GM12875 (cell line): ENCODE measurements at regions not wholly inside any gene's neighbourhood (a gene's known extent, or its start where the extent isn't known, plus 50 kb on each side); places are given as distances from the start of the nearest gene placed in this dataset.
"Not testable (repeated sequence)": the region's sequence is repeated elsewhere in the genome, so short reads cannot be mapped to it uniquely, and the experiment has no call there.

Source experiments
- H3K4me3 ChIP-seq: one replicate; pipeline ENCODE4 v1.5.1; 2011; ENCODE audit warnings: low read depth, low read length, control low read depth
- CTCF ChIP-seq: IDR thresholded peaks from 2 replicates; pipeline ENCODE4 v1.5.1; 2011; ENCODE audit warnings: low read depth, mild to moderate bottlenecking, control low read depth, inconsistent platforms, low read length, moderate library complexity, borderline replicate concordance; ENCODE audit not compliant: insufficient read depth

- no peak for TF ChIP-seq CTCF
- no peak overlapping the region for H3K4me3 ChIP-seq
Observed at GRCh38 chr3:151599103-151599672, 134.5 kb upstream of the AADACL2 start.

GRCh38 chr3:151596940-151597339, 136.1 kb upstream of the IGSF10 start:
- no peak for TF ChIP-seq CTCF
- H3K4me3 ChIP-seq = no peak overlapping the region

GRCh38 chr3:151593928-151594327, 133.1 kb upstream of the IGSF10 start:
- TF ChIP-seq CTCF = no peak
- no peak overlapping the region for H3K4me3 ChIP-seq

GRCh38 chr3:151592287-151592686, 131.4 kb upstream of the IGSF10 start:
- no peak overlapping the region for H3K4me3 ChIP-seq
- no peak for TF ChIP-seq CTCF

- TF ChIP-seq CTCF = no peak
- H3K4me3 ChIP-seq = no peak overlapping the region
Observed at GRCh38 chr3:151591441-151591840, 130.6 kb upstream of the IGSF10 start.

GRCh38 chr3:151589311-151589710, 128.4 kb upstream of the IGSF10 start:
- TF ChIP-seq CTCF = no peak
- H3K4me3 ChIP-seq = no peak overlapping the region

- not testable (repeated sequence) for H3K4me3 ChIP-seq
Observed at GRCh38 chr3:151587659-151588058, 126.8 kb upstream of the IGSF10 start.

- TF ChIP-seq CTCF = no peak
- no peak overlapping the region for H3K4me3 ChIP-seq
Observed at GRCh38 chr3:151584566-151584965, 123.7 kb upstream of the IGSF10 start.
